ENCODE measurements at regions not wholly inside any gene's neighbourhood (a gene's known extent, or its start where the extent isn't known, plus 50 kb on each side); places are given as distances from the start of the nearest gene placed in this dataset.
A peak's percentile ranks its signal among the peaks of the same experiment; 100 is the strongest.
"Not testable (repeated sequence)": the region's sequence is repeated elsewhere in the genome, so short reads cannot be mapped to it uniquely, and the experiment has no call there.

GRCh38 chr7:79749856-79750255 lies 296.4 kb upstream of the MAGI2 start:
- no peak overlapping the region for H3K27ac ChIP-seq
- no peak for TF ChIP-seq CTCF (conservative IDR thresholded peaks at IDR 0.05)
- no peak for TF ChIP-seq ZFX (IDR thresholded peaks at IDR 0.05)

- no peak overlapping the region for H3K27ac ChIP-seq
- TF ChIP-seq CTCF (conservative IDR thresholded peaks at IDR 0.05) (peak; percentile 47), ZFX (IDR thresholded peaks at IDR 0.05) (no peak)
These were observed 288.2 kb upstream of the MAGI2 start for GRCh38 chr7:79741684-79742083.

GRCh38 chr7:79740076-79740475 lies 286.6 kb upstream of the MAGI2 start:
- no peak overlapping the region for H3K27ac ChIP-seq
- TF ChIP-seq CTCF (conservative IDR thresholded peaks at IDR 0.05) (no peak), ZFX (IDR thresholded peaks at IDR 0.05) (no peak)

GRCh38 chr7:79739036-79739709 lies 285.7 kb upstream of the MAGI2 start:
- not testable (repeated sequence) for H3K27ac ChIP-seq

- TF ChIP-seq ZFX (IDR thresholded peaks at IDR 0.05) (no peak), CTCF (conservative IDR thresholded peaks at IDR 0.05) (no peak)
These were observed 283.0 kb upstream of the MAGI2 start for GRCh38 chr7:79736418-79736817.

GRCh38 chr7:79735012-79735411 lies 281.5 kb upstream of the MAGI2 start:
- TF ChIP-seq CTCF (conservative IDR thresholded peaks at IDR 0.05) (no peak), ZFX (IDR thresholded peaks at IDR 0.05) (no peak)
- H3K27ac ChIP-seq, result no peak overlapping the region

More at GRCh38 chr7:79736418-79736817, 283.0 kb upstream of the MAGI2 start:
- H3K27ac ChIP-seq, result no peak overlapping the region

- no peak for TF ChIP-seq CTCF (conservative IDR thresholded peaks at IDR 0.05)
- TF ChIP-seq ZFX (IDR thresholded peaks at IDR 0.05), result no peak
- H3K27ac ChIP-seq, result no peak overlapping the region
These were observed 280.7 kb upstream of the MAGI2 start for GRCh38 chr7:79734181-79734580.

GRCh38 chr7:79732535-79732934 lies 279.1 kb upstream of the MAGI2 start:
- TF ChIP-seq ZFX (IDR thresholded peaks at IDR 0.05) (no peak), CTCF (conservative IDR thresholded peaks at IDR 0.05) (no peak)
- H3K27ac ChIP-seq, result no peak overlapping the region

Data from C4-2B (cell line).